GM18507 (cell line): ENCODE measurements at regions not wholly inside any gene's neighbourhood (a gene's known extent, or its start where the extent isn't known, plus 50 kb on each side); places are given as distances from the start of the nearest gene placed in this dataset.
A peak's percentile ranks its signal among the peaks of the same experiment; 100 is the strongest.
"Not testable (repeated sequence)": the region's sequence is repeated elsewhere in the genome, so short reads cannot be mapped to it uniquely, and the experiment has no call there.

Experiments used
- DNase-seq: peaks from one replicate; pipeline ENCODE4 v3.0.0; 2011; ENCODE audit warnings: low read depth; ENCODE audit not compliant: insufficient read length; ENCODE audit errors: extremely low spot score
- FAIRE-seq: peaks from 2 replicates; lab custom pipeline; 2011; peaks lifted over from hg19 to GRCh38; lab: Jason Lieb, UNC

- DNase-seq = no peak
- FAIRE-seq = no peak
These were observed 465.2 kb downstream of the GADD45G start for GRCh38 chr9:90070056-90070455.

- no peak for DNase-seq
- no peak for FAIRE-seq
These were observed 465.7 kb downstream of the GADD45G start for GRCh38 chr9:90070469-90070868.

- DNase-seq (no peak), FAIRE-seq (no peak)
These were observed 466.3 kb downstream of the GADD45G start for GRCh38 chr9:90070931-90071660.

GRCh38 chr9:90073186-90073945 is 468.6 kb downstream of the GADD45G start:
- no peak for DNase-seq
- FAIRE-seq = no peak

GRCh38 chr9:90074316-90074962 is 469.6 kb downstream of the GADD45G start:
- FAIRE-seq (no peak), DNase-seq (no peak)

- not testable (repeated sequence) for FAIRE-seq, DNase-seq
These were observed 472.8 kb downstream of the GADD45G start for GRCh38 chr9:90077598-90077997.

- FAIRE-seq (no peak), DNase-seq (no peak)
These were observed 474.2 kb downstream of the GADD45G start for GRCh38 chr9:90078988-90079421.

GRCh38 chr9:90085633-90086032 is 480.8 kb downstream of the GADD45G start:
- FAIRE-seq = no peak
- DNase-seq = no peak

- DNase-seq (no peak), FAIRE-seq (no peak)
These were observed 481.3 kb downstream of the GADD45G start for GRCh38 chr9:90086101-90086511.

- DNase-seq (no peak), FAIRE-seq (no peak)
These were observed 483.6 kb downstream of the GADD45G start for GRCh38 chr9:90088434-90088833.

- DNase-seq = no peak
- no peak for FAIRE-seq
These were observed 484.0 kb downstream of the GADD45G start for GRCh38 chr9:90088856-90089255.

- FAIRE-seq (no peak), DNase-seq (no peak)
These were observed 486.2 kb downstream of the GADD45G start for GRCh38 chr9:90090997-90091396.

- DNase-seq = no peak
- FAIRE-seq = no peak
These were observed 487.7 kb downstream of the GADD45G start for GRCh38 chr9:90092508-90092907.

GRCh38 chr9:90095682-90096081 is 490.9 kb downstream of the GADD45G start:
- no peak for FAIRE-seq
- DNase-seq = no peak

- FAIRE-seq (no peak), DNase-seq (no peak)
These were observed 492.4 kb downstream of the GADD45G start for GRCh38 chr9:90097237-90097636.

GRCh38 chr9:90098408-90098807 is 493.6 kb downstream of the GADD45G start:
- FAIRE-seq (no peak), DNase-seq (no peak)

- DNase-seq = no peak
- FAIRE-seq = no peak
These were observed 494.6 kb downstream of the GADD45G start for GRCh38 chr9:90099262-90099963.

GRCh38 chr9:90100014-90100413 is 495.2 kb downstream of the GADD45G start:
- no peak for DNase-seq
- no peak for FAIRE-seq

- peak; percentile 64 for DNase-seq
- peak; percentile 79 for FAIRE-seq
These were observed 497.6 kb downstream of the GADD45G start for GRCh38 chr9:90102292-90102901.
